HPDE6-E6E7 (cell line): ENCODE measurements at regions not wholly inside any gene's neighbourhood (a gene's known extent, or its start where the extent isn't known, plus 50 kb on each side); places are given as distances from the start of the nearest gene placed in this dataset.
"Not testable (repeated sequence)": the region's sequence is repeated elsewhere in the genome, so short reads cannot be mapped to it uniquely, and the experiment has no call there.

Source experiments
- DNase-seq: peaks from one replicate; pipeline ENCODE4 v3.0.0; 2011; ENCODE audit warnings: missing footprints; ENCODE audit errors: extremely low spot score

DNA sequence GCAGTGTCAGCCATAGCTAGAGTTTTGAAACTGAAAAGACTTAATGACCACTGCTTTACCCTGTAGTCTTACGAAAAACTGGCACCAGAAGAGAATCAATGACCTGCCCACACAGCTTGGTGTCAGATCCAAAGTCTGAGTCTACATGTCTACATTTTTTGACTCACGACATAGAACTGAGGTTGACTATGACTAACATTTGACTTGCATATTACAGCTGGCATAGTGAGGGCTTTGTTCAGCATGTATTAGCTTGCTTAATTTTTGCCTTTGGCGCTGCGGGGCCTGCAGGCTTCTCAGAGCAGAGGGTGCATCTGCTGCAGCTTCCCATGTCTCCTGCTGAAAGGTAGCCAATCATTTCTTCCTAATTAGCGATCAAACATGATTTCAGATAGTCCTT, 167.0 kb downstream of the EBLN2 start:
- DNase-seq, result no peak

- no peak for DNase-seq
These were observed 167.5 kb downstream of the EBLN2 start for GRCh38 chr3:73228959-73229358.

DNA sequence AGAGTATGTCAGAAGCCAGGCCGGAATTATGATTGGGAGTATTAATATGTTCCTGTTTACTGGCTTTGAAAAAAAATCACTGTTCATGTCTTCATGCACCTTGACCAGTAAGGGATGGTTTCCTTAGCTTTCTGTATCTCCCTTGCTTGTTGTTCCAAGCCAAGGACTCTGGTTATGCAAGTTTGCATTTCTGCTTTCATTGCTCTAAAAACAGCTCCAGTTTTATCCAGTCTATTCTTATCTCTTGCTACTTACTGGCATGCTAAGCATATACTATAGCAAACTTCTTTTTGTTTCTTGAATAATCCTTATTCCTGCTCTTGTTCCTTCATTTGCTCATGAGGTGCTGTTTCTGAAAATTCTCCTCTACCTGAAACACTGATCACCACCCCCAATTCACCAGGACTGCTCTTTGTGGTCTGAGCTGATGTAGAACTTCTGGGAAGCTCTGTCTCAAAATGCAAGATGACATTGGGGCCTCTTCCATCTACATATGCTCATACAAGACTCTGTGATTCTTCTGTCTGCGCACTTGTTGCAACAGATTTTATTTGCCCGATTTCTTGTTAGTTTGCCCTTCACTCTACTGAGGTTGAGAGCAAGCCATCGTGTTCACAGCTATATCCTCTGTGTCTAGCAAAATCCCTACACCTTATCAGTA, 173.0 kb downstream of the EBLN2 start:
- DNase-seq, result no peak

DNA sequence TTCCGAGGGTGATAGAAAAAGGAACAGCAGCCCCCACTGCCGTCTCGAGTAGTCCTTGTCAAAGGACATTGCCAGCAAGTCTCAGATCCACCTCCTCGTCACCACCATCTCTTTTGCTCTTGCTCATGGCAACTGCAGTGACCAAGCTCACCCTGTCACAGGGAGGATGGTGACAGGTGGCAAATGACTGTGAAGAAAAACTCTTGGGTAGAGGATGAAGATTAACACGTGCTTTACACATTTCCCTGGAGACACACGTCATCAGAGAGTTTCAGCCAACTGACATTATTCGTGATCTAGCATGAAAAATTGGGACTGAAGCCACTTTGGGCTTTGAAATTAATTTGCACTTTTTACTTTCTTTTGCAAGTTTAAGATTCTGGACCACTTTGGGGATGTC, 174.3 kb downstream of the EBLN2 start:
- no peak for DNase-seq

GRCh38 chr3:73236867-73237266, 175.4 kb downstream of the EBLN2 start:
- no peak for DNase-seq

DNA sequence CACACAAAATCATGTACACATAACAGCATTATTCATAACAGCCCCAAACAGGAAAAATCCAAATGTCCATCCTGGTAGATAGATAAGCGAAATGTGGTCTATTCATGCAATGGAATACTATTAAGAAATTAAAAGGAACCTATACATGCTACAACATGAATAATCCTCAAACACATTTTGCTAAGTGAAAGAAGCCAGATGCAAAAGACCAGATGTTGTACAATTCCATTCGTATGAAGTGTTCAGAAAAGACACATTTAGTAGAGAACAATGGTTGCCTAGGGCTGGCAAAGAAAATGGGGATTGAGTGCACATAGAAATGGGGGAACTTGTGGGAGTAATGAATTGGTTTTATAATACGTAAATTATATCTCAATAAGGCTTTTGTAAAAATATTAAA, 182.3 kb downstream of the EBLN2 start:
- DNase-seq, result no peak

DNA sequence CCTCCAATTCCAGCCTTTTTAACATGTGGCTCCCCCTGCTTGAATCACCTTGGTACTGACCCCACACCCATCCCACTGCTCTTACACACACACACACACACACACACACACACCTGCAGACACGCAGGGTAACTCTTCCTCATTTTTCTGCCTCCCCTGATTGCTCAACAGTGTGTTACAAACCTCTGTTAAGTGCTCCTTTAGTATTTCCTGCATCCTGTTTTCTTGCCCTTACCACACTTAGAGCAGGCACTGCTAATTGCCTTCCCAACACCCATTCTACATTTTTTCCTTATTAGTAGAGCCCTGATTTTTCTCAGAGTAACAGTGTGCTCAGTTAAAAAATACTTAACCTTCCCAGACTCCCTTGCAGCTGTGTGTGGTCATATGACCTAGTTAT, 184.0 kb downstream of the EBLN2 start:
- no peak for DNase-seq

DNA sequence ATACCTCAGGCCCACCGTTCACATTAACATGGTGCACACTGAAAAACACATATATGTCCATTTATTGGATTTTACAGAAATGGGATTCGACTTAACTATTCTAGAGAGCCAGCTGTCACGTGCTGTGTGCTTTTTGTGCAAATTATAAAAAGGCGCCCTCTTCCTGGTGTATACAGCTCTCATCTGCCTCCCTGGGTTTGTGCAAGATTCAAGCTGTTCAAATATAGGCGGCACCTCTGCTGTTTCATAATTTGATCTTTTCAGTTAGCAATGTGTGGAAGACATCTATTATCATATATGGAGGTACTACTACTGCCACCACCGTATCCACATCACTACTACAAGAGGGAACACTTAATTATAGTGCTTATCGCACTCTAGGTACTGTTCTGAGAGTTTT, 187.6 kb downstream of the EBLN2 start:
- DNase-seq, result no peak

GRCh38 chr3:73254062-73254461, 192.6 kb downstream of the EBLN2 start:
- DNase-seq, result no peak

DNA sequence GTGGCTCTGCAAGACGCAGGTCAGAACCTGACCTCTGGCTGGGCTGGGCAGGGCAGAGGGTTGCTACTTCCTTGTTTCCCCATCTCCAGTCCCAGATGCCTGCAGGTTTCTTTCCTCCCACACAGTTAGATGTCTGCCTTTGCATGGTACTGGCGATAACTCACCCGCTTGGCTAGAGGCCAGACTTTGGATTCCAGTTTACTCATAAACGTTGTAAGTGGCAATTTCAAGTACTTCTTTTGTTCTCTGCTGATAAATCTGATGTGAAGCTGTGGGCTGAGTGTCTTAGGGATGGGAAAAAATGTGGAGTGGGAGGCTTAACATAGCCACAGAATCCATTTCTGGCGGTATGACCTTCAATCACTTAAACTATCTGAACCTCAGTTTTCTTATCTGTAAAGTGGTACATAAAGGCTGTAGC, 194.2 kb downstream of the EBLN2 start:
- DNase-seq, result peak; percentile 1

DNA sequence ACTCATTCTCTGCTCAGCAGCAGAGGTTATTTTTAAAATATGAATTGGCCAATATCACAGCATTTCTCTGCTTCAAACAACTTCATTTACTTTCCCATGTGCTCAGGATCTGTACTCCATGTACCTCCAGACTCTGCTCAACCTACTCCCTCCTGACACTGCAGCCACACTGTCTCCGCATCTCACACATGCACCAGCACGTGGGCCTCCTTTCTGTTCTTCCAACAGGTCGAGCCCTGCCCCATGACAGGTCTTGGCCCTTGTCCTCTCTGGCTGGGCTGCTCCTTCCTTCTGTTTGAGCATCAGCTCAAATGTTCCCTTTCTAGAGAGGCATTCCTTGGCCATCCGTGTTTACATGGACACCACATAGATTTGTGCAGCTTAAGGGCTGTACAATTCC, 195.7 kb downstream of the EBLN2 start:
- no peak for DNase-seq

DNA sequence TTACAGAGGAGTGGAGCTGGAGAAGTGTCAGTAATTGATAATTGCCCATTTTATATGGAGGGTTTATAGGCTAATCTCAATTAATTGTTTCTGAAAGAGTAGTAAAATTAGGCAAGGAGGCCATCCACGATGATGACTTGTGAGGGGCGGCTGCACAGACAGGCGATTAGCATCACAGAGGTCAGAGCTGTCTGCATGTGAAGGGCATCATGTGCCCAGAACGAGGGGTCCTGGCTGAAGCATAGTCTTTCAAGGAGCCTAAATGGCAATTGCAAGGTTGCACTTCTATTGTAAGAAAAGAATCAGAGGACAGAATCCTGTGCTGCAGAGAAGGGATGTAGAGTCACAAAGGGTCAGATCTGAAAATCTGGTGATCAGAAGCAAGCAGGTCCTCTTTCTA, 196.6 kb downstream of the EBLN2 start:
- no peak for DNase-seq

GRCh38 chr3:73259291-73259690, 197.8 kb downstream of the EBLN2 start:
- no peak for DNase-seq

- no peak for DNase-seq
These were observed 198.4 kb downstream of the EBLN2 start for GRCh38 chr3:73259856-73260255.

GRCh38 chr3:73266558-73266957, 205.1 kb downstream of the EBLN2 start:
- DNase-seq, result not testable (repeated sequence)

DNA sequence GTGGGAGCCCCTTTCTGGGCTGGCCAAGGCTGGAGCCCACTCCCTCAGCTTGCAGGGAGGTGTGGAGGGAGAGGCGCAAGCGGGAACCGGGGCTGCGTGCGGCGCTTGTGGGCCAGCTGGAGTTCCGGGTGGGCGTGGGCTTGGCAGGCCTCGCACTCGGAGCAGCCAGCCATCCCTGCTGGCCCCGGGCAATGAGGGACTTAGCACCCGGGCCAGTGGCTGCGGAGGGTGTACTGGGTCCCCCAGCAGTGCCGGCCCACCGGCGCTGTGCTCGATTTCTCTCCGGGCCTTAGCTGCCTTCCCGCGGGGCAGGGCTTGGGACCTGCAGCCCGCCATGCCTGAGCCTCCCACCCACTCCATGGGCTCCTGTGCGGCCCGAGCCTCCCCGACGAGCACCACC, 207.7 kb downstream of the EBLN2 start:
- not testable (repeated sequence) for DNase-seq

GRCh38 chr3:73270839-73271483, 209.5 kb downstream of the EBLN2 start:
- DNase-seq, result no peak

- DNase-seq, result no peak
These were observed 211.9 kb downstream of the EBLN2 start for GRCh38 chr3:73273341-73273740.

DNA sequence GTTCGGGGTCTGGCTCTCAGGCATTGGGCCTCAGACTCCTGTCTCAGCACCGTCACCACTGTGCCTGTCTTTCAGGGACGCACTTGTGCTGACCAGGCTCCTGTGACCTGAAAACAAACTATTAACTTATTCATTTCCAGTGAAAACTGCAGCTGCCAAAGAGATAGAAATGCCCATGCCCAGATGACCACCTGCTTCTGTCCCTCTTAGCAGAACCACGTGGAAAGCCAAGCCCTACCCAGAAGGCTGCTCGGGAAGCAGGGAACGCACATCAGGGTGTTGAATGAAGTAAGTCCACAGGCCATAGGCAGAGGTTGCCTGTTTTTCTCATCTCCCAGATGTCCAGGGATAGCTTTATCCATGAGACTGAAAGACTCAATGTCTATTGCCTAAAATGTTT, 219.3 kb downstream of the EBLN2 start:
- DNase-seq, result no peak

DNA sequence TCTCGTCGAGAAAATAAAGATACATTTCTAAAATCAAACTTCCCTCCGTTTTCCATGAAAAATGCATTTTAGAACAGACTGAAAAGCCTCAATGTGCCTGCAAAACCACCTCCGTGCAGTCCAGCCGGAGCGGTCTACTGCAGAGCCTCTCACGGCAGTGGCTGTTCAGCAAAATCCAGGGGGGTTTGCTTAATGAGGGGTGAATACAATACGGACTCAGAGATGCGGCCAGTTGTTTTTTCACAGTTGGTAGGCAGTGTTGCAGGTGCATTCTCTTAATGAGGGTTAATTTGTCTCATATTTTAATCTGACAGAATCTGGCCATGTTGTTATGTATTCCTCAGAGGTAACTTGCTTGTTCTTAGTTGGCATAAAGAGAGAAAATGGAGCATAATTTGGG, 223.0 kb downstream of the EBLN2 start:
- no peak for DNase-seq

GRCh38 chr3:73291541-73291940, 230.1 kb downstream of the EBLN2 start:
- no peak for DNase-seq

GRCh38 chr3:73292220-73292619, 230.8 kb downstream of the EBLN2 start:
- no peak for DNase-seq

DNA sequence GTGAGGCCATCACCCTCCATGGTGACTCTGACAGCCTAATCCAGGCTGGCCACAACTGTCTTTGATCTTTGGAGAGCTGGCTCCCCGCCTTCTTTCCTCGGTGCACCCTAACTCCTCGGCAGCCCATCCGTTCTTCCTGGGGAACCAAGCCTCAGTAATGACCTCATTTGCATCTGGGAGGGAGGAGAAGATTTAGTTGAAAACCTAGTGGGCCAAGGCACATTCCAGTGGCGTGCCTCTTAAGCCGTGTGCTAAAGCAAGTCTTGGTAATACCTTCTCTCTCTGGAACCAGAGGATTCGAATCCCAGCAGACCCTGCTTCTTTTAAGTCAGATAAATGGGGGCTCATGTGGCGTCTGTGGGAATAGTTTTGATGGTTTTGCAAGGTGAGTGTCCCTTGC, 233.1 kb downstream of the EBLN2 start:
- no peak for DNase-seq
